Trophoblast cell (in vitro differentiated cells and primary cell): ENCODE measurements at regions not wholly inside any gene's neighbourhood (a gene's known extent, or its start where the extent isn't known, plus 50 kb on each side); places are given as distances from the start of the nearest gene placed in this dataset.
A peak's percentile ranks its signal among the peaks of the same experiment; 100 is the strongest.

Source experiments
- DNase-seq, 2 donors: peaks; one replicate each; pipeline ENCODE4 v3.0.0-alpha.2; 2016
- H2AFZ ChIP-seq: 2 replicates; pipeline ENCODE4 v1.6.1; 2013; ENCODE audit warnings: low read length, moderate library complexity, mild to moderate bottlenecking; ENCODE audit not compliant: insufficient read depth, poor library complexity
- H2AK5ac ChIP-seq: 2 replicates; pipeline ENCODE4 v1.6.1; 2013; ENCODE audit warnings: mild to moderate bottlenecking, low read length
- H2BK120ac ChIP-seq: 2 replicates; pipeline ENCODE4 v1.6.1; 2013; ENCODE audit warnings: low read length, mild to moderate bottlenecking, moderate library complexity; ENCODE audit not compliant: insufficient read depth, poor library complexity
- H2BK12ac ChIP-seq: 2 replicates; pipeline ENCODE4 v1.6.1; 2013; ENCODE audit warnings: mild to moderate bottlenecking, low read length, moderate library complexity
- H2BK5ac ChIP-seq: 2 replicates; pipeline ENCODE4 v1.6.1; 2013; ENCODE audit warnings: low read length, low read depth, moderate library complexity, mild to moderate bottlenecking; ENCODE audit not compliant: poor library complexity
- H3K14ac ChIP-seq: 2 replicates; pipeline ENCODE4 v1.6.1; 2013; ENCODE audit warnings: mild to moderate bottlenecking, low read length
- H3K18ac ChIP-seq: 2 replicates; pipeline ENCODE4 v1.6.1; 2013; ENCODE audit warnings: mild to moderate bottlenecking, low read length
- H3K23ac ChIP-seq: 2 replicates; pipeline ENCODE4 v1.6.1; 2013; ENCODE audit warnings: low read length
- H3K27ac ChIP-seq: 2 replicates; pipeline ENCODE4 v1.5.1; 2013; ENCODE audit warnings: low read depth, mild to moderate bottlenecking, inconsistent platforms, low read length, moderate library complexity
- H3K27me3 ChIP-seq: 2 replicates; pipeline ENCODE4 v1.6.1; 2013; ENCODE audit warnings: inconsistent platforms, mild to moderate bottlenecking, low read length, moderate library complexity; ENCODE audit not compliant: insufficient read depth
- H3K36me3 ChIP-seq, 2 experiments: 1 replicate in 1 of 2; 2 replicates in 1 of 2; pipeline ENCODE4 v1.6.1; 2013; ENCODE audit warnings: low read length in 2 of 2, mild to moderate bottlenecking in 2 of 2, moderate library complexity in 1 of 2; ENCODE audit not compliant: insufficient read depth in 2 of 2, control insufficient read depth in 1 of 2
- H3K4ac ChIP-seq: 2 replicates; pipeline ENCODE4 v1.6.1; 2013; ENCODE audit warnings: low read depth, mild to moderate bottlenecking, low read length, moderate library complexity
- H3K4me1 ChIP-seq, 2 experiments: 1 replicate in 1 of 2; 2 replicates in 1 of 2; pipeline ENCODE4 v1.6.1; 2013; ENCODE audit warnings: low read length in 2 of 2, mild to moderate bottlenecking in 2 of 2, moderate library complexity in 1 of 2; ENCODE audit not compliant: insufficient read depth in 2 of 2, control insufficient read depth in 1 of 2
- H3K4me2 ChIP-seq: 2 replicates; pipeline ENCODE4 v1.6.1; 2013; ENCODE audit warnings: inconsistent platforms, mild to moderate bottlenecking, low read length, moderate library complexity
- H3K4me3 ChIP-seq: 2 replicates; pipeline ENCODE4 v1.5.1; 2013; ENCODE audit warnings: mild to moderate bottlenecking, low read depth, low read length, inconsistent platforms
- H3K79me1 ChIP-seq: one replicate; pipeline ENCODE4 v1.6.1; 2013; ENCODE audit warnings: low read length
- H3K79me2 ChIP-seq: 2 replicates; pipeline ENCODE4 v1.6.1; 2013; ENCODE audit warnings: low read length, mild to moderate bottlenecking; ENCODE audit not compliant: control insufficient read depth, insufficient read depth, poor library complexity
- H3K9ac ChIP-seq: 2 replicates; pipeline ENCODE4 v1.6.1; 2013; ENCODE audit warnings: mild to moderate bottlenecking, low read length
- H3K9me3 ChIP-seq: 2 replicates; pipeline ENCODE4 v1.6.1; 2013; ENCODE audit warnings: low read depth, mild to moderate bottlenecking, control low read depth, inconsistent platforms, low read length; ENCODE audit not compliant: insufficient read depth
- H4K12ac ChIP-seq: 2 replicates; pipeline ENCODE4 v1.6.1; 2013; ENCODE audit warnings: low read depth, mild to moderate bottlenecking, low read length, moderate library complexity
- H4K8ac ChIP-seq: 2 replicates; pipeline ENCODE4 v1.6.1; 2013; ENCODE audit warnings: low read depth, mild to moderate bottlenecking, low read length, moderate library complexity
- H4K91ac ChIP-seq: one replicate; pipeline ENCODE4 v1.6.1; 2013; ENCODE audit warnings: low read depth, mild to moderate bottlenecking, low read length, moderate library complexity
- WGBS: extraction: QIAGEN DNeasy Blood & Tissue Kit; methylation state at CpG from one replicate; pipeline ENCODE4 v1.1.7; 2013; ENCODE audit warnings: missing lambda C conversion rate; ENCODE audit not compliant: insufficient read length, insufficient coverage; ENCODE audit errors: extremely low coverage; 5-methylcytosine and 5-hydroxymethylcytosine counted together

DNA sequence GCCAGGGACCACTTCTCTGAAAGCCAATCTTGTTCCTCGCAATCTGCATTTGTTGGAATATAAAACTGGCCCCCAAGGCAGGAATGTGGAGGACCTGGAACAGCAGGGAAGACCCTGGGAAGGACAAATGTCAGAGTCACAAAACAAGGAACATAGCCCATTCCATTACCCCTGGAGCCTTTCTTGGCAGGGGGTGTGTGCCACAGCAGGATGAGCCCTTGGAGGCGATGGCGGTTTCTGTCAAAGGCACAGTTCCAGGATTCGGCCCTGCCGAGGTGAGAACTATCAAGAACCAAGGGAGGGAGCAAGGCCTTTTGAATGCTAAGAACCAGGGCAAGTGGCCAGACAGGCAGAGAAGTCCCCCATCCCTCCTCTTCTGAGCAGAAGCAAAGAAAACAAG lies 204.3 kb downstream of the TRIM29 start:
- Histone ChIP-seq H2AFZ (no peak overlapping the region), H3K27me3 (no peaks in the 10 kb centered on the region), H4K91ac (no peak overlapping the region)

GRCh38 chr11:119932828-119933562 lies 204.0 kb upstream of the NECTIN1 start:
- Histone ChIP-seq H2AFZ (no peak overlapping the region), H3K9ac (no peak overlapping the region), H4K91ac (no peak overlapping the region), H3K4me2 (no peak overlapping the region), H2BK120ac (no peak overlapping the region), H3K14ac (no peak overlapping the region), H2BK5ac (no peak overlapping the region), H2AK5ac (no peak overlapping the region), H3K9me3 (no peaks in the 10 kb centered on the region), H3K27me3 (no peaks in the 10 kb centered on the region), H3K23ac (no peak overlapping the region), H4K8ac (no peak overlapping the region), H2BK12ac (no peak overlapping the region), H3K4me1 (no peaks in the 10 kb centered on the region), H3K79me2 (no peaks in the 10 kb centered on the region), H3K4ac (no peak overlapping the region), H3K18ac (no peak overlapping the region), H3K36me3 (no peaks in the 10 kb centered on the region), H3K27ac (no peak overlapping the region), H3K4me3 (no peak overlapping the region), H3K79me1 (no peaks in the 10 kb centered on the region), H4K12ac (no peak overlapping the region)
- WGBS = no CpG with 5 or more reads among the region's 9 CpGs
- no peak for DNase-seq

More for the DNA sequence above, 204.3 kb downstream of the TRIM29 start:
- H3K79me1 ChIP-seq = no peaks in the 10 kb centered on the region
- H3K9me3 ChIP-seq = no peaks in the 10 kb centered on the region
- no peak overlapping the region for H3K23ac ChIP-seq
- no peak overlapping the region for H2BK12ac ChIP-seq
- no peaks in the 10 kb centered on the region for H3K79me2 ChIP-seq
- no CpG with 5 or more reads among the region's 5 CpGs for WGBS
- H3K9ac ChIP-seq = no peak overlapping the region
- no peak overlapping the region for H2BK120ac ChIP-seq
- DNase-seq = no peak
- no peak overlapping the region for H3K14ac ChIP-seq
- no peak overlapping the region for H3K18ac ChIP-seq
- no peak overlapping the region for H3K4me2 ChIP-seq
- no peak overlapping the region for H3K4ac ChIP-seq
- H2BK5ac ChIP-seq = no peak overlapping the region
- H3K36me3 ChIP-seq = no peaks in the 10 kb centered on the region
- no peak overlapping the region for H4K12ac ChIP-seq
- no peak overlapping the region for H3K4me3 ChIP-seq
- H3K27ac ChIP-seq = no peak overlapping the region
- H3K4me1 ChIP-seq = no peaks in the 10 kb centered on the region
- no peak overlapping the region for H4K8ac ChIP-seq
- no peak overlapping the region for H2AK5ac ChIP-seq

DNA sequence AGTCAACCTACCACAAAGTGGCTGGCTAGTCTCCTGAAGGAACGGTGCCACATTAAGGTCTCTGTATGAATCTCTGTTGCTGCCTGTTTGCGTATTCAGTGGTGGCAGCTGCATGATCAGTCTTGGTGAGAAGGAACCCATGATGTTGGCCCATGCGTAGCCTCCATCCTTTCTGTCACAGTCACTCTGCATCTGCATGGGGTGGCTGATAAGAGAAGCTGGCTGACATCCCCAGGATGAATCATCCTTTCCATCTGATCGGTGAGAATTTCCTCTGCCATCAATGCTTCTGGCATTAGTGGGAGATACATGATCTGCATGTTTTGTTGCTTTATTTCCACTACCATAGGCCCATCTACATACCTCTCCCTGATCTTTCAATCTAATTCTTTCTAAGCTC lies 199.0 kb upstream of the NECTIN1 start:
- no peaks in the 10 kb centered on the region for H3K9me3 ChIP-seq
- H3K4me2 ChIP-seq = no peak overlapping the region
- no peak overlapping the region for H3K23ac ChIP-seq
- H4K91ac ChIP-seq = no peak overlapping the region
- H3K36me3 ChIP-seq = no peaks in the 10 kb centered on the region
- no peak overlapping the region for H4K12ac ChIP-seq
- H2BK120ac ChIP-seq = no peak overlapping the region
- H3K27ac ChIP-seq = no peak overlapping the region
- no peaks in the 10 kb centered on the region for H3K79me2 ChIP-seq
- no peaks in the 10 kb centered on the region for H3K4me1 ChIP-seq
- H3K79me1 ChIP-seq = no peaks in the 10 kb centered on the region
- H3K27me3 ChIP-seq = no peaks in the 10 kb centered on the region
- DNase-seq = peak in 1 of 2 donors; percentile 9
- no peak overlapping the region for H3K4me3 ChIP-seq
- no CpG with 5 or more reads among the region's 4 CpGs for WGBS
- no peak overlapping the region for H3K18ac ChIP-seq
- no peak overlapping the region for H2AK5ac ChIP-seq
- no peak overlapping the region for H3K4ac ChIP-seq
- H2AFZ ChIP-seq = no peak overlapping the region
- no peak overlapping the region for H2BK5ac ChIP-seq
- H3K14ac ChIP-seq = no peak overlapping the region
- H4K8ac ChIP-seq = no peak overlapping the region
- H2BK12ac ChIP-seq = no peak overlapping the region
- H3K9ac ChIP-seq = no peak overlapping the region

GRCh38 chr11:119924017-119924416 lies 195.0 kb upstream of the NECTIN1 start:
- H3K18ac ChIP-seq = no peak overlapping the region
- H3K14ac ChIP-seq = no peak overlapping the region
- no peaks in the 10 kb centered on the region for H3K4me1 ChIP-seq
- H4K12ac ChIP-seq = no peak overlapping the region
- no peaks in the 10 kb centered on the region for H3K36me3 ChIP-seq
- no peak overlapping the region for H3K9ac ChIP-seq
- DNase-seq = no peak
- H3K27me3 ChIP-seq = no peaks in the 10 kb centered on the region
- H4K8ac ChIP-seq = no peak overlapping the region
- H3K4ac ChIP-seq = no peak overlapping the region
- H4K91ac ChIP-seq = no peak overlapping the region
- H3K9me3 ChIP-seq = peaks cover 2% of the 10 kb centered on the region
- no peak overlapping the region for H2AFZ ChIP-seq
- no peak overlapping the region for H3K27ac ChIP-seq
- H2BK120ac ChIP-seq = no peak overlapping the region
- no peak overlapping the region for H2AK5ac ChIP-seq
- WGBS = no CpG with 5 or more reads among the region's 5 CpGs
- no peak overlapping the region for H3K23ac ChIP-seq
- H3K4me3 ChIP-seq = no peak overlapping the region
- H2BK5ac ChIP-seq = no peak overlapping the region
- no peaks in the 10 kb centered on the region for H3K79me1 ChIP-seq
- H2BK12ac ChIP-seq = no peak overlapping the region
- H3K79me2 ChIP-seq = no peaks in the 10 kb centered on the region
- H3K4me2 ChIP-seq = no peak overlapping the region
